H9 (cell line): ENCODE measurements at regions not wholly inside any gene's neighbourhood (a gene's known extent, or its start where the extent isn't known, plus 50 kb on each side); places are given as distances from the start of the nearest gene placed in this dataset.

Source experiments
- DNase-seq: peaks from one replicate; pipeline ENCODE4 v3.0.0-alpha.2; 2017
- H2AFZ ChIP-seq: one replicate; pipeline ENCODE4 v1.6.1; 2013; ENCODE audit warnings: mild to moderate bottlenecking, low read length, control low read depth, moderate library complexity
- H2AK5ac ChIP-seq: 2 replicates; pipeline ENCODE4 v1.6.1; 2013; ENCODE audit warnings: low read length, control low read depth, mixed read lengths; ENCODE audit not compliant: insufficient read length
- H2BK120ac ChIP-seq: one replicate; pipeline ENCODE4 v1.6.1; 2013; ENCODE audit warnings: low read depth, mild to moderate bottlenecking, low read length, control low read depth, inconsistent platforms; ENCODE audit not compliant: poor library complexity, severe bottlenecking
- H2BK12ac ChIP-seq: 2 replicates; pipeline ENCODE4 v1.6.1; 2013; ENCODE audit warnings: low read length, control low read depth, mixed read lengths, low read depth; ENCODE audit not compliant: insufficient read length
- H2BK15ac ChIP-seq: 2 replicates; pipeline ENCODE4 v1.6.1; 2013; ENCODE audit warnings: low read depth, low read length, control low read depth
- H2BK20ac ChIP-seq: one replicate; pipeline ENCODE4 v1.6.1; 2013; ENCODE audit warnings: low read depth, mild to moderate bottlenecking, low read length, control low read depth, inconsistent platforms; ENCODE audit not compliant: poor library complexity, severe bottlenecking
- H2BK5ac ChIP-seq: 2 replicates; pipeline ENCODE4 v1.6.1; 2013; ENCODE audit warnings: low read length, control low read depth, mixed read lengths; ENCODE audit not compliant: insufficient read length
- H3K14ac ChIP-seq: 2 replicates; pipeline ENCODE4 v1.6.1; 2013; ENCODE audit warnings: low read length, control low read depth; ENCODE audit not compliant: insufficient read depth
- H3K18ac ChIP-seq: 2 replicates; pipeline ENCODE4 v1.6.1; 2013; ENCODE audit warnings: low read depth, mild to moderate bottlenecking, mixed read lengths, low read length, control low read depth; ENCODE audit not compliant: insufficient read length
- H3K23ac ChIP-seq: 2 replicates; pipeline ENCODE4 v1.6.1; 2013; ENCODE audit warnings: low read length, control low read depth, mixed read lengths, low read depth; ENCODE audit not compliant: insufficient read length
- H3K23me2 ChIP-seq: 2 replicates; pipeline ENCODE4 v1.6.1; 2013; ENCODE audit warnings: low read depth, mild to moderate bottlenecking, mixed read lengths, low read length, control low read depth; ENCODE audit not compliant: insufficient read length, poor library complexity, severe bottlenecking
- H3K27ac ChIP-seq: 2 replicates; pipeline ENCODE4 v1.5.1; 2013; ENCODE audit warnings: low read length, control low read depth, mixed read lengths, low read depth; ENCODE audit not compliant: insufficient read length
- H3K27me3 ChIP-seq: 2 replicates; pipeline ENCODE4 v1.6.1; 2013; ENCODE audit warnings: low read length, control low read depth, inconsistent platforms; ENCODE audit not compliant: insufficient read depth
- H3K4ac ChIP-seq: 2 replicates; pipeline ENCODE4 v1.6.1; 2013; ENCODE audit warnings: low read depth, mild to moderate bottlenecking, control low read depth, inconsistent platforms, low read length, moderate library complexity
- H3K4me1 ChIP-seq: 2 replicates; pipeline ENCODE4 v1.6.1; 2013; ENCODE audit warnings: low read length, control low read depth, inconsistent platforms; ENCODE audit not compliant: insufficient read depth
- H3K4me2 ChIP-seq: 2 replicates; pipeline ENCODE4 v1.6.1; 2013; ENCODE audit warnings: low read length, control low read depth, mixed read lengths; ENCODE audit not compliant: insufficient read length, insufficient read depth
- H3K56ac ChIP-seq: 2 replicates; pipeline ENCODE4 v1.6.1; 2013; ENCODE audit warnings: low read depth, mild to moderate bottlenecking, mixed read lengths, low read length, control low read depth; ENCODE audit not compliant: insufficient read length
- H3K79me1 ChIP-seq: 2 replicates; pipeline ENCODE4 v1.6.1; 2013; ENCODE audit warnings: low read depth, mild to moderate bottlenecking, moderate library complexity, low read length, control low read depth, inconsistent platforms; ENCODE audit not compliant: insufficient read depth, poor library complexity, severe bottlenecking
- H3K79me2 ChIP-seq: 2 replicates; pipeline ENCODE4 v1.6.1; 2013; ENCODE audit warnings: low read length, control low read depth, inconsistent platforms; ENCODE audit not compliant: insufficient read depth
- H3K9ac ChIP-seq: 2 replicates; pipeline ENCODE4 v1.6.1; 2013; ENCODE audit warnings: low read length, control low read depth, mixed read lengths; ENCODE audit not compliant: insufficient read length; ENCODE audit errors: extremely low read depth
- H3K9me3 ChIP-seq: one replicate; pipeline ENCODE4 v1.6.1; 2013; ENCODE audit warnings: low read depth, low read length, inconsistent platforms; ENCODE audit not compliant: control insufficient read depth
- H3T11ph ChIP-seq: one replicate; pipeline ENCODE4 v1.6.1; 2013; ENCODE audit warnings: mild to moderate bottlenecking, low read length, control low read depth, inconsistent platforms
- H4K20me1 ChIP-seq: one replicate; pipeline ENCODE4 v1.6.1; 2013; ENCODE audit not compliant: control insufficient read depth, insufficient read length, insufficient read depth
- H4K5ac ChIP-seq: 2 replicates; pipeline ENCODE4 v1.6.1; 2013; ENCODE audit warnings: low read depth, mild to moderate bottlenecking, mixed read lengths, low read length, control low read depth; ENCODE audit not compliant: insufficient read length
- H4K8ac ChIP-seq: replicated peaks from 2 replicates; pipeline ENCODE4 v1.6.1; 2013; ENCODE audit warnings: low read length, control low read depth, mixed read lengths, low read depth; ENCODE audit not compliant: insufficient read length
- H4K91ac ChIP-seq: 2 replicates; pipeline ENCODE4 v1.6.1; 2013; ENCODE audit warnings: low read depth, mild to moderate bottlenecking, moderate library complexity, mixed read lengths, low read length, control low read depth; ENCODE audit not compliant: insufficient read length
- H3K27ac Mint-ChIP-seq, 3 experiments: 2 replicates in 2 of 3; 3 replicates in 1 of 3; pipeline ENCODE4 v1.8.0; 2020 to 2021; ENCODE audit warnings: mixed read lengths in 3 of 3, mild to moderate bottlenecking in 1 of 3, moderate library complexity in 1 of 3
- H3K27me3 Mint-ChIP-seq: 2 replicates; pipeline ENCODE4 v1.8.0; 2021; ENCODE audit warnings: low read depth, mild to moderate bottlenecking, moderate library complexity, mixed read lengths
- H3K36me3 Mint-ChIP-seq, 3 experiments: 2 replicates in 2 of 3; 3 replicates in 1 of 3; pipeline ENCODE4 v1.8.0; 2020 to 2021; ENCODE audit warnings: low read depth in 3 of 3, mixed read lengths in 3 of 3; ENCODE audit not compliant: insufficient read depth in 1 of 3
- H3K4me1 Mint-ChIP-seq, 2 experiments: 2 replicates each; pipeline ENCODE4 v1.8.0; 2020; ENCODE audit warnings: mixed read lengths in 2 of 2
- H3K4me3 Mint-ChIP-seq, 2 experiments: 2 replicates in 1 of 2; 3 replicates in 1 of 2; pipeline ENCODE4 v1.8.0; 2020 to 2021; ENCODE audit warnings: mild to moderate bottlenecking in 2 of 2, mixed read lengths in 2 of 2, moderate library complexity in 1 of 2
- H3K9me3 Mint-ChIP-seq, 2 experiments: 2 replicates in 1 of 2; 3 replicates in 1 of 2; pipeline ENCODE4 v1.8.0; 2020; ENCODE audit warnings: mild to moderate bottlenecking in 2 of 2, mixed read lengths in 2 of 2, moderate library complexity in 1 of 2
- CTCF ChIP-seq: fragments of 200-600 bp; sonication (generic); conservative IDR thresholded peaks from 3 replicates; pipeline ENCODE4 v1.8.0; 2021; ENCODE audit warnings: antibody characterized with exemption, mild to moderate bottlenecking
- WGBS: extraction: QIAGEN DNeasy Blood & Tissue Kit; methylation state at CpG from one replicate; pipeline ENCODE4 v1.1.7; 2013; ENCODE audit warnings: missing lambda C conversion rate, low lambda C conversion rate, mixed read lengths; ENCODE audit not compliant: insufficient read length; ENCODE audit errors: extremely low coverage; 5-methylcytosine and 5-hydroxymethylcytosine counted together

- H3K4me1 Mint-ChIP-seq: no peaks in the 10 kb centered on the region
Observed at GRCh38 chr16:76755496-76755895, 435.5 kb upstream of the MON1B start.

More at GRCh38 chr16:76755496-76755895, 435.5 kb upstream of the MON1B start:
- H4K20me1 ChIP-seq: no peaks in the 10 kb centered on the region
- no peak overlapping the region for H3K23ac ChIP-seq
- H2AK5ac ChIP-seq: no peak overlapping the region
- no peak overlapping the region for H3K56ac ChIP-seq
- no peaks in the 10 kb centered on the region for H3K79me1 ChIP-seq
- H3K4ac ChIP-seq: no peak overlapping the region
- H3K4me1 ChIP-seq: no peaks in the 10 kb centered on the region
- no CpG with 5 or more reads among the region's 3 CpGs for WGBS
- H3K9me3 Mint-ChIP-seq: peaks cover 0 to 2% of the 10 kb centered on the region in 2 experiments; a peak in 3 of 5 replicates
- no peak overlapping the region for H2BK12ac ChIP-seq
- no peak for DNase-seq
- H3K27ac Mint-ChIP-seq: no peak overlapping the region
- H3K27ac ChIP-seq: no peak overlapping the region
- no peaks in the 10 kb centered on the region for H3K23me2 ChIP-seq
- no peak overlapping the region for H2BK5ac ChIP-seq
- H2AFZ ChIP-seq: no peak overlapping the region
- no peak overlapping the region for H3K4me2 ChIP-seq
- no peak overlapping the region for H2BK15ac ChIP-seq
- H3K27me3 Mint-ChIP-seq: no peaks in the 10 kb centered on the region
- no peak overlapping the region for H4K5ac ChIP-seq
- no peak overlapping the region for H2BK120ac ChIP-seq
- no peaks in the 10 kb centered on the region for H3K9me3 ChIP-seq
- H3K79me2 ChIP-seq: no peaks in the 10 kb centered on the region
- no peak overlapping the region for H3K14ac ChIP-seq
- H4K8ac ChIP-seq: no peak overlapping the region
- H3T11ph ChIP-seq: no peak overlapping the region
- H3K4me3 Mint-ChIP-seq: no peak overlapping the region
- no peaks in the 10 kb centered on the region; a peak in 1 of 7 replicates for H3K36me3 Mint-ChIP-seq
- no peak overlapping the region for H3K9ac ChIP-seq
- no peak for TF ChIP-seq CTCF
- H3K27me3 ChIP-seq: no peaks in the 10 kb centered on the region
- no peak overlapping the region for H3K18ac ChIP-seq
- no peak overlapping the region for H2BK20ac ChIP-seq
- no peak overlapping the region for H4K91ac ChIP-seq
